ENCODE measurements at regions not wholly inside any gene's neighbourhood (a gene's known extent, or its start where the extent isn't known, plus 50 kb on each side); places are given as distances from the start of the nearest gene placed in this dataset.

DNA sequence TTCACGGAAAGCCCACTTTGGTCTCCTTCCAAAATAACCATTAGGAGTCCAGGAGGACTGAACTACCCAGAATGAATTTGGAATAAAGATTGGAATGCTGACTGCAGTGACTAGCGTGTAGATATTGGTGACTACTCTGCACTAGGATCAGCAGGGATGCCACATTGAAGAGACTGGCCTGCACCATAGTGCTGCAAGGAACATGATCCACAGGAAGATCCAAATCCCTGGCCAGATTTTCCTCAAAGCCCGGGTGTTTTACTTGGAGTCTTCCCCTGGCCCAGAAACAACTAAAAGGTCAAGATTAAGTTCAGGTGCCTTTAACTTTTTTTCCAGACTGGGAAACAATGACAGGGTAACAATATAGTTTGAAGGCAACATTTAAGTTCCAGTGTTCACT, 870.4 kb downstream of the CDH8 start:
- TF ChIP-seq, protein P1, sequence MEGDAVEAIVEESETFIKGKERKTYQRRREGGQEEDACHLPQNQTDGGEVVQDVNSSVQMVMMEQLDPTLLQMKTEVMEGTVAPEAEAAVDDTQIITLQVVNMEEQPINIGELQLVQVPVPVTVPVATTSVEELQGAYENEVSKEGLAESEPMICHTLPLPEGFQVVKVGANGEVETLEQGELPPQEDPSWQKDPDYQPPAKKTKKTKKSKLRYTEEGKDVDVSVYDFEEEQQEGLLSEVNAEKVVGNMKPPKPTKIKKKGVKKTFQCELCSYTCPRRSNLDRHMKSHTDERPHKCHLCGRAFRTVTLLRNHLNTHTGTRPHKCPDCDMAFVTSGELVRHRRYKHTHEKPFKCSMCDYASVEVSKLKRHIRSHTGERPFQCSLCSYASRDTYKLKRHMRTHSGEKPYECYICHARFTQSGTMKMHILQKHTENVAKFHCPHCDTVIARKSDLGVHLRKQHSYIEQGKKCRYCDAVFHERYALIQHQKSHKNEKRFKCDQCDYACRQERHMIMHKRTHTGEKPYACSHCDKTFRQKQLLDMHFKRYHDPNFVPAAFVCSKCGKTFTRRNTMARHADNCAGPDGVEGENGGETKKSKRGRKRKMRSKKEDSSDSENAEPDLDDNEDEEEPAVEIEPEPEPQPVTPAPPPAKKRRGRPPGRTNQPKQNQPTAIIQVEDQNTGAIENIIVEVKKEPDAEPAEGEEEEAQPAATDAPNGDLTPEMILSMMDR (IDR thresholded peaks at IDR 0.05) = no peak
- TF ChIP-seq POLR2A (IDR thresholded peaks at IDR 0.05) = no peak

Data from lower leg skin (tissue), 3 donors.